GM12872 (cell line): ENCODE measurements at regions not wholly inside any gene's neighbourhood (a gene's known extent, or its start where the extent isn't known, plus 50 kb on each side); places are given as distances from the start of the nearest gene placed in this dataset.

Experiments
- TF ChIP-seq, protein P1 (sequence below): IDR thresholded peaks from 3 replicates; pipeline ENCODE4 v1.5.1; 2011; ENCODE audit warnings: low read depth, mild to moderate bottlenecking, low read length, moderate library complexity; ENCODE audit not compliant: insufficient read depth

DNA sequence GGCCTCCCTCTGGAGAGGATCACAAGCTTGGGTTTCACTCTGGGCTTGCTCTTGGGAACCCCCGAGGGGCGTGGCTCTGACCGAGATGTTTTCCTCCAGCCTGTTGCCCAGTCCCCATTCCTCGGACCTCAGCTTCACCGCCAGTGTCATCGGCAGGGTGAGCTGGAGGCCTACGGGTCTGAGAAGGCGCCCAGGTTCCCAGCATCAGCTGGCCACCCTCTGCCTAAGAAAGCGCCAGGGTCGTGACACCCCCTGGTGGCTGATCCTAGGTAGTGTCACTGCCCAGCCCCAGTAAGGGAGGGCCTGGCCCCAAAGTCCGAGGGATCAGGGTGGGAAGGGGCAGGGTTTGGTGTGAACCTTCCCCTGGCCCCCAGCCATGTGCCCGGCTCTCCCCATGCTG lies 928.8 kb downstream of the TUBA3C start:
- TF ChIP-seq, protein P1, sequence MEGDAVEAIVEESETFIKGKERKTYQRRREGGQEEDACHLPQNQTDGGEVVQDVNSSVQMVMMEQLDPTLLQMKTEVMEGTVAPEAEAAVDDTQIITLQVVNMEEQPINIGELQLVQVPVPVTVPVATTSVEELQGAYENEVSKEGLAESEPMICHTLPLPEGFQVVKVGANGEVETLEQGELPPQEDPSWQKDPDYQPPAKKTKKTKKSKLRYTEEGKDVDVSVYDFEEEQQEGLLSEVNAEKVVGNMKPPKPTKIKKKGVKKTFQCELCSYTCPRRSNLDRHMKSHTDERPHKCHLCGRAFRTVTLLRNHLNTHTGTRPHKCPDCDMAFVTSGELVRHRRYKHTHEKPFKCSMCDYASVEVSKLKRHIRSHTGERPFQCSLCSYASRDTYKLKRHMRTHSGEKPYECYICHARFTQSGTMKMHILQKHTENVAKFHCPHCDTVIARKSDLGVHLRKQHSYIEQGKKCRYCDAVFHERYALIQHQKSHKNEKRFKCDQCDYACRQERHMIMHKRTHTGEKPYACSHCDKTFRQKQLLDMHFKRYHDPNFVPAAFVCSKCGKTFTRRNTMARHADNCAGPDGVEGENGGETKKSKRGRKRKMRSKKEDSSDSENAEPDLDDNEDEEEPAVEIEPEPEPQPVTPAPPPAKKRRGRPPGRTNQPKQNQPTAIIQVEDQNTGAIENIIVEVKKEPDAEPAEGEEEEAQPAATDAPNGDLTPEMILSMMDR: 0 out of 3 replicates have a peak, but pooled peaks have one; percentile 4

DNA sequence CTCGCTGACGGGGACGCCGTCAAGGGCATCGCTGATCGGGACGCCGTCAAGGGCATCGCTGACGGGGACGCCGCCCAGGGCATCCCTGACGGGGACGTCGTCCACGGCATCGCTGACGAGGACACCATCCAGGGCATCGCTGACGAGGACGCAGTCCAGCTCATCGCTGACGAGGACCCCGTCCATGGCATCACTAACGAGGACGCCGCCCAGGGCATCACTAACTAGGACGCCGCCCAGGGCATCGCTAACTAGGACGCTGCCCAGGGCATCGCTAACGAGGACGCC lies 945.2 kb downstream of the TUBA3C start:
- TF ChIP-seq, protein P1: no peak

DNA sequence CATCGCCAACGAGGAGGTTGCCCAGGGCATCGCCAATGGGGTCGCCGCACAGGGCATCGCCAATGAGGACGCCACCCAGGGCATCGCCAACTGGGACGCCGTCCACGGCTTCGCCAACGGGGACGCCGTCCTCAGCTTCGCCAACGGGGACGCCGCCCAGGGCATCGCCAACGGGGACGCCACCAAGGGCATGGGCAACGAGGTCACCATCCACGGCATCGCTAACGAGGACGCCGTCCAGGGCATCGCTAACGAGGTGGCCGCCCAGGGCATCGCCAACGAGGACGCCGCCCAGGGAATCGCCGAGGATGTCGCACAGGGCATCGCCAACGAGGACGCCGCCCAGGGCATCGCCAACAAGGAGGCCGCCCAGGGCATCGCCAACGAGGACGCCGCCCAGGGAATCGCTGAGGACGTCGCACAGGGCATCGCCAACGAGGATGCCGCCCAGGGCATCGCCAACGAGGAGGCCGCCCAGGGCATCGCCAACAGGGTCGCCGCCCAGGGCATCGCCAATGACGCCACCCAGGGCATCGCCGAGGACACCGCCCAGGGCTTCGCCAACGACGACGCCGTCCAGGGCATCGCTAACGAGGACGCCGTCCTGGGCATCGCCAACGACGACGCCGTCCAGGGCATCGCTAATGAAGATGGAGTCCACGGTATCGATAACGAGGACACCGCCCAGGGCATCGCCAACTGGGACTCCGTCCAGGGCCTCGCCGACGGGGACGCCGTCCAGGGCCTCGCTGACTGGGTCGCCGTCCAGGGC lies 945.7 kb downstream of the TUBA3C start:
- TF ChIP-seq, protein P1: no peak

GRCh38 chr13:18235172-18235571 lies 946.5 kb downstream of the TUBA3C start:
- TF ChIP-seq, protein P1: no peak

GRCh38 chr13:18233783-18234299 lies 947.8 kb downstream of the TUBA3C start:
- TF ChIP-seq, protein P1: no peak

DNA sequence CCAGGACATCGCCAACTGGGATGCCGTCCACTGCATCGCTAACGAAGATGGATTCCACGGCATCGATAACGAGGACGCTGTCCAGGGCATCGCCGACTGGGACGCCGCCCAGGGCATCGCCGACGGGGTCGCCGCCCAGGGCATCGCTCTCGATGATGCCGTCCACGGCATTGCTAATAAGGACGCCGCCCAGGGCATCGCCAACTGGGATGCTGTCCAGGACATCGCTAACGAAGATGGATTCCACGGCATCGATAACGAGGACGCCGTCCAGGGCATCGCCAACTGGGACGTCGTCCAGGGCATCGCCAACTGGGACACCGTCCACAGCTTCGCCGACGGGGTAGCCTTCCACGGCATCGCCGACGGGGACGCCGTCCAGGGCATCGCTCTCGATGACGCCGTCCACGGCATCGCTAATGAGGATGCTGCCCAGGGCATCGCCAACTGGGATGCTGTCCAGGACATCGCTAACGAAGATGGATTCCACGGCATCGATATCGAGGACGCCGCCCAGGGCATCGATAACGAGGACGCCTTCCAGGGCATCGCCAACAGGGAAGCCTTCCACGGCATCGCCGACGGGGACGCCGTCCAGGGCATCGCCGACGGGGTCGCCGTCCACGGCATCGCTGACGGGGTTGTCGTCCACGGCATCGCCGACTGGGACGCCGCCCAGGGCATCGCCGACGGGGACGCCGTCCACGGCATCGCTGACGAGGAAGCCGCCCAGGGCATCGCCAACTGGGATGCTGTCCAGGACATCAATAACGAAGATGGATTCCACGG lies 948.4 kb downstream of the TUBA3C start:
- TF ChIP-seq, protein P1: no peak

DNA sequence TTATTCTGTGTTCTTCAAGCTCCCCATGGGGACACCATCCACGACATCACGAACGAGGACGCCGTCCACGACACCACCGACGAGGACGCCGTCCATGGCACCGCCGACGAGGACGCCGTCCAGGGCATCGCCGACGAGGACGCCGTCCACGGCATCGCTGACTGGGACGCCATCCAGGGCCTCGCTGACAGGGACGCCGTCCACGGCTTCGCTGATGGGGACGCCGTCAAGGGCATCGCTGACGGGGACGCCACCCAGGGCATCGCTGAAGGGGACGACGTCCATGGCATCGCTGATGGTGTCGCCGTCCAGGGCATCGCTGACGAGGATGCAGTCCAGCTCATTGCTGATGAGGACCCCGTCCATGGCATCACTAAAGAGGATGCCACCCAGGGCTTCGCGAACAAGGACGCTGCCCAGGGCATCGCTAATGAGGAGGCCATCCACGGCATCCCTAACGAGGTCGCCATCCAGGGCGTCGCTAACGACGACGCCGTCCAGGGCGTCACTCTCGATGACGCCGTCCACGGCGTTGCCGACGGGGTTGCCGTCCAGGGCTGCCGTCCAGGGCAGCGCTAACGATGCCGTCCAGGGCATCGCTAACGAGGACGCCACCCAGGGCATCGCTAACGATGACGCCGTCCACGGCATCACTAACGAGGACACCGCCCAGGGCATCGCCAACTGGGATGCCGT lies 949.2 kb downstream of the TUBA3C start:
- TF ChIP-seq, protein P1: no peak
